GM10248 (cell line): ENCODE measurements at regions not wholly inside any gene's neighbourhood (a gene's known extent, or its start where the extent isn't known, plus 50 kb on each side); places are given as distances from the start of the nearest gene placed in this dataset.

Source experiments
- CTCF ChIA-PET: fragments of 300-600 bp; sonication (Branson Sonifier 250); formaldehyde crosslinking; extraction: SDS; loops from one replicate; lab custom pipeline; 2021; ENCODE audit warnings: antibody characterized with exemption; lab: Yijun Ruan, JAX
- POLR2A ChIA-PET: fragments of 350-650 bp; sonication (Branson Sonifier 250); formaldehyde crosslinking; extraction: SDS; loops from one replicate; lab custom pipeline; 2020; ENCODE audit warnings: antibody characterized with exemption; lab: Yijun Ruan, JAX
- DNase-seq: peaks from one replicate; pipeline ENCODE4 v3.0.0; 2012; ENCODE audit errors: extremely low spot score
- TF ChIP-seq, protein P1 (sequence below): IDR thresholded peaks from 2 replicates; pipeline ENCODE4 v1.5.1; 2012; ENCODE audit warnings: mild to moderate bottlenecking, low read depth; ENCODE audit errors: extremely low read depth, missing control alignments, control extremely low read depth

DNA sequence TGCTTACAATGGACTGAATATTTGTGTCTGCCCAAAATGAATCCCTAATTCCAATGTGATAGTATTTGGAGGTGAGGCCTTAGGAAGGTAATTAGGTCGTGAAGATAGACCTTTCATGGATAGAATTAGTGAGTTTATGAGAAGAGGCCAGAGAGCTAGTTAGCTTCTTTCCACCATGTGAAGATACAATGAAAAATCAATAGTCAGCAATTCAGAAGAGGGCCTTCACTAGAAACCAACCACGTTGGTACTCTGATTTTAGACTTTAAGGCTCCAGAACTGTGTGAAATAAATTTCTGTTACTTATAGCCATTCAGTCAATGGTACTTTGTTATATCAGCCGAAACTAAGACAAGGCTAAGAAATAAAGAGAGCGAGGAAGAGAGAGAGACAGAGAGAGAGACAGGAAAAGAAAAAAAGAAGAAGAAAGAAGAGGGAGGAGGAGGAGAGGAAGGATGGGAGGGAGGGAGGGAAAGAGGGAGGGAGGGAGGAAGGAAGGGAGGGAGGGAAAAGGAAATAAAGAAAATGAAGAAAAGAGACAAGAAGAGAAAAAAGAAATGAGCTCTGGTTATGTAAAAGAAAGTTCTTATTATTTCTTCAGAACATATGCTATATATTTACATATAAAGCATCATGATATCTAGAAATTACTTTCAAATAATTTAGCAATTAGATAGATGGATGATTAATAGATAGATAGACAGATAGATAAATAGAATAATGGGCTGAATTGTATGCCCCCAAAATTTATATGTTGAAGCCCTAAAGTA, 1725.3 kb downstream of the EFNA5 start:
- TF ChIP-seq, protein P1, sequence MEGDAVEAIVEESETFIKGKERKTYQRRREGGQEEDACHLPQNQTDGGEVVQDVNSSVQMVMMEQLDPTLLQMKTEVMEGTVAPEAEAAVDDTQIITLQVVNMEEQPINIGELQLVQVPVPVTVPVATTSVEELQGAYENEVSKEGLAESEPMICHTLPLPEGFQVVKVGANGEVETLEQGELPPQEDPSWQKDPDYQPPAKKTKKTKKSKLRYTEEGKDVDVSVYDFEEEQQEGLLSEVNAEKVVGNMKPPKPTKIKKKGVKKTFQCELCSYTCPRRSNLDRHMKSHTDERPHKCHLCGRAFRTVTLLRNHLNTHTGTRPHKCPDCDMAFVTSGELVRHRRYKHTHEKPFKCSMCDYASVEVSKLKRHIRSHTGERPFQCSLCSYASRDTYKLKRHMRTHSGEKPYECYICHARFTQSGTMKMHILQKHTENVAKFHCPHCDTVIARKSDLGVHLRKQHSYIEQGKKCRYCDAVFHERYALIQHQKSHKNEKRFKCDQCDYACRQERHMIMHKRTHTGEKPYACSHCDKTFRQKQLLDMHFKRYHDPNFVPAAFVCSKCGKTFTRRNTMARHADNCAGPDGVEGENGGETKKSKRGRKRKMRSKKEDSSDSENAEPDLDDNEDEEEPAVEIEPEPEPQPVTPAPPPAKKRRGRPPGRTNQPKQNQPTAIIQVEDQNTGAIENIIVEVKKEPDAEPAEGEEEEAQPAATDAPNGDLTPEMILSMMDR: no peak
- CTCF ChIA-PET: no interaction called here
- DNase-seq: no peak
- POLR2A ChIA-PET: no interaction called here

DNA sequence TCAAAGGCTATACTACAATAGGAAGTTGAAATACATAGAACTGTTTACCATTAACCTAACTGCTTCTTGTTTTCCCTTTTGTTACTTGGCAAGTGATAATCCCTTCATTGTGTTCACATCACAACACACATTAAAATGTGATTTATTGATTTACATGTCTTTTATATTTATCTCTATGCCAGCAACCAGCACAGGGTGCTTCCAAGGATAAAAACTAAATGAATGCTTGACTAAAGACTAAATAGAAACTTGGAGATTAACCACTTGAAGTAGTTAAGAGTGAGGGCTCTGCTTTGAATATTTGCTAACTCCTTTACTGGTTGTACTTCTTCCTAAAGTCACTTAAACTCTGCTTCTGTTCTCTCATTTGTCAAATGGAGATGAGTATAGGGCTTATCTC, 1730.6 kb downstream of the EFNA5 start:
- no peak for DNase-seq
- POLR2A ChIA-PET: no interaction called here
- TF ChIP-seq, protein P1: no peak
- CTCF ChIA-PET: no interaction called here

DNA sequence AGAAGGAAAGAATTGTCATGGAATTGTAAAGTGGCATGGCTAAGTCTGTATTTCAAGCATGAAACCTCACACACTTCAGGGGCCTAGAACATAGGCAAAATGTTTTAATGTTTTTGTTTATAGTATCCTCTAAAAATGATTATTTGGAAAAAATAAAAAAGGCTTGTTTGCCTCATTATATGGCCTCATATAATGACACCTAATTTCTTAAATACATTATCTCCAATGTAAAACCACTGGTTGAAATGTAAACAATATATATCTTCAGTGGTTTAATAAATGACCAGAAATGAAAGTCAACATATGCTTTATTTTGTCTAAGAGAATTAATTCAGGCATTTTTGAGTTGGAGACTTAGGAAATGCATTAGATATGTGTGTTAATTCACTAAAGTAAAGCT, 1736.6 kb downstream of the EFNA5 start:
- ChIA-PET CTCF (no interaction called here), POLR2A (no interaction called here)
- TF ChIP-seq, protein P1: no peak
- DNase-seq: no peak

DNA sequence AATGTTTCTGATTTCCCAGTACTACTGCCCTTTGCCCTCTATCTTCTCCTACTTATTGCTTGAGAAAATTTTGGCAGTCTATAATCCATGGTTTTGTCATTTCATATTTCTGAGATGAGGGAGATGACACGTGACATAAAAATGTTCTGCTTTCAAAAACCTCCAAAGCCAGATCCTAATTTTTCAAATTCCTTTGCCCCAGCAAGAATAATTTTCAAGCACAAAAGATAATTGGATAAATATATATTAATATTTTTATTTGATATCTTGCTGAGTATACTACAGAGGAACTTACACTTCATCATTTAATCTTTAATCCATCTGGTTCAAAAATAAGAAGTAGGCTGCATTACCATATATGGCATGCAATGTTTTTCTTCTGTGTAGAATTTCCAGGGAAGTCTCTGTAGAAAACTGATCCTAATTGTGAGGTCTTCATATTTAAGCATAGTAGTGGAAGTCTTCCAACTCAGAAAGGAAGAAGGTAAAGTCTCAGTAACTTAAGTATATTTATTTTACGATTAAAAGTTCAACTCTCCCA, 1738.8 kb downstream of the EFNA5 start:
- ChIA-PET CTCF (no interaction called here), POLR2A (no interaction called here)
- TF ChIP-seq, protein P1: no peak
- DNase-seq: no peak

DNA sequence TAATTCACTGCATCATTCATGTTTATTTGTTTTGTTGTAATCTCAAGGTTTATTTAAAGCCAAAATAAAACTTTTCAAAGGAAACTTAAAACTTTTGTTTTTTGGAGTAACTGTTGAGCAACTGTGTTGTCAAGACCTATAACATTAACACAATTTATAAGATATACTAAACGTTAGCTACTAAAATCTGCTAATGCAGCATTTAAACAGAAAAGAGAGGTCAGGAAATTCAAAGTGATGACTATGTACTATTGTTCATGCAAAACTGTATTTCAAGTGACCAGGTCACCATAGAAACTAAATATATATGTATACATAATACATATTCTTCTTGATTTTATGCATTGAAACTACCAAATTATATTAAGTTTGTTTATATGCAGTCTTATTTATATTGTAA, 1740.9 kb downstream of the EFNA5 start:
- TF ChIP-seq, protein P1: no peak
- CTCF ChIA-PET: no interaction called here
- POLR2A ChIA-PET: no interaction called here
- no peak for DNase-seq

DNA sequence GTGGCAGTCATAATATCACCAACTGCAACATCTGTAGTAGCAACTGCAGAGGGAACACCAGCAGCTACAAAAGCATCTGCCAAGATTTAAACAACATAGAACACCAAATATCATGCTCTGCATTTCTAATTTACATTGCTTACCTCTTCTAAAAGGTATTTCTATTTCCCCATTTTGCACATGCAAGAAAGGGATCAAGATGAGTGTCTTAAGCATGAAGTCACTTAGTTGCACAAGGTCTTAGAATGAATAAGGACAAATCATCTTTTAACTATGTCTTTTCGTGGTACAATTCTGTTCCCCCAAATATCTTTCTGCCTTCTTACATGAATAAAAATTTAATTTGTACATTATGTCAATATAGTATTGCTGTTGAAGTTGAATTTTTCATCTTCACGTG, 1746.4 kb downstream of the EFNA5 start:
- TF ChIP-seq, protein P1: no peak
- CTCF ChIA-PET: interaction anchor here (1.0 kb wide), 1 partner anchor 12 kb away, joined by 3 read pairs; no protein-coding TSS in a partner anchor
- POLR2A ChIA-PET: no interaction called here
- DNase-seq: no peak
